Smooth muscle cell of the brain vasculature (primary cell): ENCODE measurements at regions not wholly inside any gene's neighbourhood (a gene's known extent, or its start where the extent isn't known, plus 50 kb on each side); places are given as distances from the start of the nearest gene placed in this dataset.

ENCODE experiments used
- DNase-seq: peaks from one replicate; pipeline ENCODE4 v3.0.0-alpha.2; 2012; ENCODE audit warnings: low read depth, low spot score

DNA sequence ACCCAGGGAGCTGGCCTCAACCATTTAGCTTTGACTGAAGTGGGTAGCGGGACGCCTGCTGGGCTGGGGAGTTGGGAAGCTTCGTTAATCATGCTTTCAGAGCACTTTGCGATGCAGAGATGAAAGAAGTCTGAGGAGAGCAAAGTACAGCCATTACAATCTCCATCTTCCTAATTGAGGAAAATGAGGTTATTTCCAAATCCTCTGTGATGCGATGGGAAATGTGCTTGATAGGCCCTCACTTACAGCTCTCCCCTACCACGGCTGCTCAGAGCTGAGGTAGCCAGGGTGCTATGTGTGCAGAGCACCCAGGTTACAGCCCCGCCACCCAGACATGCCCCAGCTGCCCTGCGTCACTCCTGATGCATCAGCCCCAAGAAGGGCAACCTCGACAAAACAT is 326.5 kb upstream of the KLHL29 start:
- no peak for DNase-seq

DNA sequence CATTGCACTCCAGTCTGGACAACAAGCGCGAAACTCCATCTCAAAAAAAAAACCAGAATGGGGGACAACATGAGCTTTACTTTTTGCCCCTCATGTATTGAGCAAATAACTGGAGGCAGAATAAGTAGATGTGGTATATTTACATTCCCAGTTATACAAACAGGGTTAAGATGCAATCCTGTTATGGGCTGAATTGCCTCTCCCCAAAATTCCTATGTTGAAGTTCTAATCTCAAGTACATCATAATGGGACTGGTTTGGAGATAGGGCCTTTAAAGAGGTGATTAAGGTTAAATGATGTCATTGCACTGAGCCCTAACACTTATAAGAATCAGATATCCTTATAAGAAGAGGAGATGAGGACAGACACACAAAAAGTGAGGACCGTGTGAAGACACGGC is 319.8 kb upstream of the KLHL29 start:
- DNase-seq = no peak

DNA sequence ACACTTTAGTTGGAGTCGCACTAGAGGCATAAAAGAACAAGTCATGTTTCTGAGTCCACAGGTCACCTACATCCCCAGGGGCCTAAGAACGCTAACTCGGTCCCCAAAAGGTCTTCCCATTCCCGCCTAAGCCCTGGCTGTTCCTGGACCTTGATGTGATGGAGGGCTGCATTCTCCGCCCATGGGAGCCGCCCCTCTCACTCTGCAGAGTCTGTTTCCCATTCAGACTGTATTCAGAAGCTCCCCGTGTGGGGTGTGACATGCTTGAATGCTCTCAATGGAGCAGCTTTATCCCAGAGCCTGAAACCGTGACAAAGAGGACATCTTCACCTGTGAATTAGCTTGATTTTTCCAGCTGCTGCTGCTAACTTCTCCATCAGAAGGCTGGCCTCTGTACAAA is 319.0 kb upstream of the KLHL29 start:
- DNase-seq = no peak

DNA sequence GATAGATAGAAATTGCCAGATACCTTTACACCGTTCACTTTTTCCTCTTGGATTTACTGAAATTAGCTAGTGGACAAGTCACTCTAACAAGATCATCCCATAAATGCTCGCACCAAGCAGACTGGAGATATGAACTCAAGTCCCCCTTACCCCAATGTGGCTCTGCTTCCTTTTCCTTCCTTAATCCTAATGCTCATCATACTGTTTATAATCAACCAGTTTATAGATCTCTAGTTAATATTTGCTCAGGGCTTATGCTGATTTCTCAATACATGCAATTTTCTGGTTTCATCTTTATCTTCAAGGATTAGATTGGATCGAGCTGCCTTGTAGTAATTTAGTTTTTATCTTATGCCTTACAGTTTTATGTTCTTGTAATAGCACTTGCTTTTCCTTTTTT is 318.3 kb upstream of the KLHL29 start:
- DNase-seq = no peak

DNA sequence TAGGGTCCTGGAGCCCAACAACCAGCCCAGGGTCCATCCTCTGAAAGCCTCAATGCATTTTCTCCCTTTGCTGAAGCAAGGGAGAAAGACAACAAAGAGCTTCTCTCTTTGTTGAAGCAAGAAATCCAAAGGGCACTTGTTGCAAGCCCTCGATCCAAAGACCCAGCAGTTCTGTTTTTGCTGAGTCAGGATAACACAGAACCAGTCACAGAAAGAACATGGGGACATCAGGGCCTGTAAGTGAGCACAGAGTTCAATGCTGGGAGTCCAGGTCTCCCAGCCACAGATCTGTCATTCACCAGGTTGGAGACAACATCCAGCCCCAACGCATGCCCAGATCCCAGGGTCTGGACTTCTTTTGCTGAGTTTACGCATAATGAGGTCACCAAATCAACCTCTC is 315.8 kb upstream of the KLHL29 start:
- DNase-seq = no peak

DNA sequence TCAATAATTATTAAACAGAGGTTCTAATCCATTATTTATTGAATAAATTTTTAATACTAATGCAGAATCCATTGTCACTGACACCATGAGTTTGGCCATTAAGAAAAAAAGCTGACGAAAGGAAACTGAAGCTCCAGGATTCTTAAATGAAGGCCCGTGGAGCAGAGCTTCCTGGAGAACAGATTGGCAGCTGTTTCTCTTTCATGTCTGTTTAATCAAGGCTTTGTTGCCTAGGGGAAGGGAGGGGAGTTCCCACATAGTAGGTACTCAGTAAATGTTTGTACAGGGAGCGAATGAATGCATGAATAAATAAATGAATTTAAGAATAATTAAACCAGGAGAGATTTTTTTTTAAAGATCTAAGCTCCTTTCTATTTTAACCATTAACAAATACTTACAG is 315.1 kb upstream of the KLHL29 start:
- DNase-seq = no peak

DNA sequence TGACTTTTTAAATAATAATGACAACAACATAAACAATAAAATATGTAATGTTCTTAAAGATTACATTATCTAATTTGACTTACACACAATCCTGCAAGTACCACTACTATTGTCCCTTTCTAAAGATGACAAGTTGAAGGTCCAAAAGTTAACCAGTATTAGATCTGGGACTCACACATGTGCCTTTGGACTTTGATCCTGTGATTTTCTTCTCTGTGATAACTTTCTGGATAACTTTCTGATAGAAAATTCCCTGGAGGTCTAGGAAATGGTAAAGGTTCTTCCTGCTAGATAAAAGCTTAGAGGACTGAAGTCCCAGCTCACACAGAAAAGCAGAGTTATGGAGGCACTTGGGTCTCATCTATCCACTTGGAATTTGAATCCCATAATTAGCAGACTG is 311.9 kb upstream of the KLHL29 start:
- DNase-seq = no peak

DNA sequence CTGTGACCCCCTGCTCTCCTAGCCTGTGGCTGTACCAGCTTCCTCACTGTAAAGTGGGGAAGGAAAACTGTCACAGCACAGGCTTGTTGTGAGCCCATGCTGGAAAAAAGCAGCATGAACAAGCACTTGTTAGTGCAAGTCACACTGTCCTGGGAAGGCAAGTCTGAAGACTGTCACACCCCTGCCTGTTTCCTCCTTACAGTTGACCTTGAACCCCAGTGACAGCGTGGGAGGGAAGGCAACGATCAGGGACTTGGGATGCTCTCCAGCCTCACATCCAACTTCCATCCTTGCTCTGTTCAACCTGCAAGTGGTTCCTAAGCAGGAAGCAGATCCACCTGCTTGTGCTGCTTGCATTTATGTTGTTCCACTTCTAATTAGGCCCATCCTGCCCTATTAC is 311.3 kb upstream of the KLHL29 start:
- no peak for DNase-seq

DNA sequence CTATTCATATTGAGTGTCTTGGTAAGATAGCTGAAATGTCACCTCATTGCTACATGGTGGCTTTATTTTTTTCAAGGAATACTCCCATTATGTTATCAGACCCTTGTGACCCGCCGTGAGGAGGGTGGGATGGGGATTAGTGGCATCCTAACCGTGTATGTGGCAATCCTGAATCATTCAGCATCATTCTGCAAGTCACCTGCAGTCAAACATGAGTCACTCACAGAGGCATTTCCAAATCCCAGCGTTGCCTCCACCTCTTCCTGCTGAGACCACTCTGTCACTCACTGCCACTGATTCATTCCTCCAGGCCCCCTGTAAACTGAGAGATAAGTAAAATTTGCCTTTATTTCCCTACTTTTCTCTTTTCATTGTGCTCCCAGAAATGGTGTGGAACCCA is 307.4 kb upstream of the KLHL29 start:
- DNase-seq = no peak

DNA sequence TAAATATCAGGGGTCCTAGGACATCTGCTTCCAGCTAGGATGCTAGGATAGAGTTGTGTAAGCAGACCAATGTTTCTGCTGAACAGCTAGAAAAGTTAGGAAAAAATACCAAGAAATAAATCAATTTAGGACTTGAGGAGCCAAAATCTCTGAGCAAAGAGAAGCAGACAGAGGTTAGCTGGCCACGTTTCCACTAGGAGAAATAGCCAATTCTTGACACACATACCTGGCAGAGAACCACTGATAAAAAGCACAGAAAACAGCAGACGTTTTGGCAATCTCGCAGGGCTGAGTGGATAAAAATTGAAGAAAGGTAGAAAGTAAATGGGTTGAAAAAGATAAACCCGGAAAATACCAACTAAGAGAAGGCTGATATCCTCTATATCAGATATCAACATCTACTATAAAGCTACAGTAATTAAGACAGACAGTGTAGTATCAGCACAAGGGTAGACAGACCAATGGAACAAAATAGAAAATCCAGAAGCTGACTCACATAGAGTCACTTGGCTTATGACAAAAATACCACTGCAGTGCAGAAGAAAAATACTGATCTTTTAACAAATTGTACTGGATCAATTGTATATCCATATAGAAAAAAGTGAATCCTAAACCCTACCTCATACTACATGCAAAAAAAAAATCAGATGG is 306.1 kb upstream of the KLHL29 start:
- DNase-seq = no peak

DNA sequence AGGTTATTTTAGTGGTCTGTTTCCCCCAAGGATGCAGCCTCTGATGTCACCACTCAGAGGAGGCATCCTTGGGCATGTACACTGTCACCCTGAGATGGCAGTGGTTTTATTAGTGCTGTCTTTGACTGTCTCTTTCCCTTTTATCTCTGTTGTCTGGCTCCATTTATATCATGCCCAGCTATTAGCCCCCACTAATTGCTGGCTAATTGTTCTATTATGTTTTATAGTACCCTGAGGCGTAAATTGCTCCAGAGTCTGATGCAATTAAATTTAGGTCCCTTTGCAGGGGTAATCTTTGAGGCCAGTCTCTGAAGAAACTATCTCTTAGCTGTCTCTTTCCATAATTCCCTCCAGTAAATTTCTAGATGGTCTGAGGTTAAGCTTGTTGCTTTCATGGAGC is 301.0 kb upstream of the KLHL29 start:
- DNase-seq = no peak

DNA sequence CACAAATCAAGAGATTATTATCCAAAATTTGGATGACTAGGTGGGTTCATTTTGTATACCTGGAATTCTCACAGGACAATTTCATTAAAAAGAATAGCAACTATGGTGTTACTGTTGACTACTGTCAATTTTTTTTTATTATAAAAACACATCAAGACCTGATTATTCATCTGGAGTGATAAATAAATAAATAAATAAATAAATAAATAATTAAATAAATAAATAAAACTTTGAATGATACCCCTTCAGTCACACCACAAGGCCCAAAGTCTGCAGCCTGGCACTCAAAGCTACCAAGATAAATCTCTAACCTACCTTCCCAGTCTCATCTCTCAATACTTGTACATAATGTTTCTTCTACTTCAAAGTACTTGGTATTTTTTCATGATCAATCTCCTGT is 294.0 kb upstream of the KLHL29 start:
- no peak for DNase-seq

DNA sequence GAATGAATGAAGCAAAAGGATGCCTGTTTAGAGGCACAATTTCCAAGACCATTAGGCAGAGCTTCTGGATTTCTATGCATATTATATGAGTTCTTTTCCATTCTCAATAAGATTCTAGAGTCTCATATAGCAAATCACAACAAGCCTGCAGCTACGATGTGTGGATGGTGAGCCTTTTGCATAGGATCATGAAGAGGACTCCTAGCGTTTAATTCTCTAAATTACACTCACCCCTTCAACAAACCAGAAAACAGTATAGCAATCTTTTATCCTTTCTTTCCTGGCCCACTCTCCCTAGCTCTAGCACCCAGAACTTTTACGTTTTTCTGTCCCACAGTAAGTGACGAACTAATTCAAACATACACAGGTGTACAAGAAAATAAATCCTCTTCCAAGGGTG is 293.1 kb upstream of the KLHL29 start:
- no peak for DNase-seq

DNA sequence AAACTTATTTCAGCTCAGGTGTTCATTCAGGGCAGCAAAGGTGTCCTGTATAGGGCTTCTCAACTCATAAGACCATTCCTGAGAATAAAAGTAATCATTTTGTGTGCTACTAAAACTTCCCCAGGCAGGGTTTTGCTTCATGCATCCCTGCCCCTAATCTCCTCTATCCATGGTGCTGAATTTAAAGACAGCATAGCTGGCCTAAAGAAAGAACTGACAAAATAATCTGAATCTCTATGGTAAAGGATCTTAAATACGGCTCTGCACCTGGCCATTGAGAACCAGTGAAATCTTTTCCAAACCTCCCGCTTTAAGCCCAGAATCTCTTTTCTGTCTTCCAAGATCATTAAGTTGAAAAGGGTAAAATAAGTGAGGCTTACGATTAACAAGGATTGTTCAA is 292.1 kb upstream of the KLHL29 start:
- no peak for DNase-seq

DNA sequence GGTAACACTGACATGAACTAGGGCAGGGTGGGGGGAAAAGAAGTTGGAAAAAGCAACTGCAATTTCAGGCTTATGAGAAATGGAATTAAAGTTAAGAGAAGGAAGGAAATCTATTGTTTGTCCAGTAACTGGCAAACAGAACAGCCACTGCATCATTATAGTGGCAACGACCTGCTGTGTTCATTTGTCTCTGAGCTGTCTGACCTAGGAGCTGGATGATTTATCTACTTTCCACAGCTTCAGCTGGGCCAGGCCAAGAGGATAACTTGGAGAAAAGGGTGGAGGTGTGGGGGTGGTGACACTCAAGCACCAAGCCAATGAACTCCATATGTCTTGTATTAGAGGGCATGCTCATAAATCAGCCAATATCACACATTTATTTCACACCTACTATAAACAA is 291.5 kb upstream of the KLHL29 start:
- DNase-seq = no peak

DNA sequence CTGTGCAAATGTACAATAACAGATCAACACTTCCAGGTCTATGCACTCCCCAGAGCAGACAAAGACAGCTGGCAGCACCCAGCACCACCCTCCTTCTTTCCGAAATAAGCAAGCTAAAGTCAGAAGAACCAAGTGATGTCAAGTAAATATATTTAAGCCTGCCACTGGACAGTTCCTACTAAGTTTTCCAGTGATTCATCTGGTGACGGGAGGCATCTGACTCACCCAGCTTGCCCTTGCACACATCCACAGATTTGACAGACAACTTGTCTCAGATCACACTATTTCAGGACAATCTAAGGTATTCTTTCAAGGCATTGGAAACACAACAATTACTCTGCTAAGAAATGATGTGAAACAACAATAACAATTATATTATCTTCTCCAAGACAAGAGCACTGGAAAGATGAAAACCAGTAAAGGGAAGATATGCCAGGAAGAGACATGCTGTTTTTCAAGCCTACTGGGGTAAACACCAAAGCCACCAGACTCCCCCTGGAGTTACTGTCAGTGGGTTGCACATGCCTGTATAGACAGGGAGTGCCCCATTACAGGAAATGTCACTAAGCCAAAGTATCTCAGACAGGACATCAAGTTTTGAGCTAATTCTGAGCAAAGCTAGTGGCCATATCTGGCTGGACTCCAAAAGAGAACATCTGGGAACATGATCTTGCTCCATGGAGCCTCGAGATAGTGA is 287.9 kb upstream of the KLHL29 start:
- no peak for DNase-seq

DNA sequence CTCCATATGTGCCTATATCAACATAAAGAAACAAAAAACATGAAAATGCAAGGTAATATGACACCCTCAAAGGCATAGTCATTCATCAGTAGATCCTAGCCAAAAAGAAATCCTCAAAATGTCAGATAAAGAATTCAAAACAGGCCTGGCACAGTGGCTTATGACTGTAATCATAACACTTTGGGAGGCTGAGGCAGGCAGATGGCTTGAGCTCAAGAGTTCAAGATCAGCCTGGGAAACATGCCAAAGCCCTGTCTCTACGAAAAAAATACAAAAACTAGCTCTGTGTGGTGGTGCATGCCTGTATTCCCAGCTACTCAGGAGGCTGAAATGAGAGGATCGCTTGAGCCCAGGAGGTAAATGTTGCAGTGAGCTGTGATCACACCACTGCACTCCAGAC is 284.6 kb upstream of the KLHL29 start:
- DNase-seq = no peak

DNA sequence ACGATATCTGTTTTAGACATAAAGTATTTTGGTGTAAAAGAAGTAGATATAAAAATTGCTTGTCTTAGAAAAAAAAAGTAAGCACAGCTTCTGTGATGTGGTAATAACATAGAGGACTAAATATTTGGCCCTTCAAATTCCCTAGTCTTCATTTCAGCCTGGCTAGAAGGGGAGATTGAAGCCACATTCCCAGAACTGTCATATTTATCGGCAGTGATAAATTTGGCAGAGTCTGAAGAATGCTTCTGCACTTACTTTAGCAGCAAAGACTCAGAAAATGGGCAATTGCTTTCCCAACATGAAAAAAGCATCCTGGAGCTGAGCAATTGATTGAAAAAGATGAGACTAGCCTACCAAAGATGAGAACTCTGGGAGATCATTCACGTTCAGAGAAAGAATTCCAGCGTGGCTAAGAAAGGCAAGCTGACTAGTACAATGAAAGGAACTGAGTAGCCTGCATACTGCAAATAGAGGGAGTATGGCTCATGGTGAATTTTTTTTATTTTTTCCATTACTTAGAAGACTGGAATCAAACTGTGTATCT is 278.7 kb upstream of the KLHL29 start:
- DNase-seq = no peak

DNA sequence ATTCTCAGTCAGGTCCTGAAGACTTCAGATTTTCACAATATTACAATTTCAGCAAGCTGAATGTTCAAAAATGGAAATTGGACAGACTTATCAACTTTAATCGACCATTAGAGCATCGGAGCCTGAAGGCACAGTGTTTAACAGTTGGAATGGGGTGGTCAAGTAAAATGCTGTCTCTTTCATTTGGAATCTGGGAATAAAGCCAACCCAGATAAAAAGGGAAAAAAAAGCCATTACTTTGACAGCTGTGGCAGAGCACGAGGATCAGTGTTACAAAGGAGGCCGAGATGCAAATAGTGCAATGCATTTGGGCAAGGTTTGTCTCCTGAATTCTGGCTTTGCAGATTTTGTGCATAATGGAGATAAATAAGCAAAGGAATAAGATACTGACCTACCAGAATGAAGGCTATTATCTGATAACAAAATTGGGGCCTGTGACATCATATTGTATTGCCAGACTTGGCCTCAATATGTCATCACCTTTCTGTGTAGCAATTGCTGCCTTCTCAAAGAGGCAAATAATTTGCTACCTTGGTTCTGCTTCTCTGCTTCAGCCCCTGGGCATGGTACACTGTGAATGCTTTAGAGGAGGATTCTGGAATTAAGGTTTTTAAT is 277.5 kb upstream of the KLHL29 start:
- no peak for DNase-seq

DNA sequence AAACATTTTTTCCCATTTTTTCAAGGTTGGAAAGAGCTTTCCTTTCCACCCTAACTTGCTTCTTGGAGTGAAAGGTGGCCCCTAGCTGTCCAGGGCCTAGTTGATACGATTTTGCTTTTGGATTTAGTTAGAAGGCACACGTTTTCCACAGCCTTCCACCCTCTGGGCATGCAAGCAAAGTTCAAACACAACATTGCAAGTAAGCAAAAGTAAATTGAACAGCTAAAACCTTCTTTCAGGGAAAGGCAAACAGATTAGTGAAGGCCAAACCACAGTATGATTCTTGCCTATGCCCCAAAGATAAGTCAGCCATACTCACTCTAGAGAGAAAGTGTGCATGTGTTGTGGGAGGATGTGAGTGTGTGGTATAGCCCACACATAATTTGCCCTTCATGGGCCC is 273.7 kb upstream of the KLHL29 start:
- no peak for DNase-seq

DNA sequence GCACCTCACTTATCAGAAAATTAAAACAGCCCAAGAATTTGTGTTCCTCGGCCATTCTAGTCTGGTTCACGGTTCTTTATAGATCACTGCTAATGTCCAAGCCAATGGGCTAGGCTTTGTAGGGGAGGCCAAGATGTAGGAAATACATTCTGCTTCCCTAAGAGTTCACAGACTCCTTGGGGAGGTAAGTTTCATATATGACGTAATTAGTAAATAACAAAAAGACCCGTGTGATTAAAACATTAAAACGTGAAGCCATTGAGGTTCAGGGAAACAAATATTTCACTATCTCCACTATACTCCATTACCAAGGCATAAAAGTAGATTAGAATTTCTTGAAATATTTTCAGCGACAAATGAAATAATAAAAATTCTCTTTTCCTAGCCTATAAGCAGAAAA is 272.5 kb upstream of the KLHL29 start:
- no peak for DNase-seq

DNA sequence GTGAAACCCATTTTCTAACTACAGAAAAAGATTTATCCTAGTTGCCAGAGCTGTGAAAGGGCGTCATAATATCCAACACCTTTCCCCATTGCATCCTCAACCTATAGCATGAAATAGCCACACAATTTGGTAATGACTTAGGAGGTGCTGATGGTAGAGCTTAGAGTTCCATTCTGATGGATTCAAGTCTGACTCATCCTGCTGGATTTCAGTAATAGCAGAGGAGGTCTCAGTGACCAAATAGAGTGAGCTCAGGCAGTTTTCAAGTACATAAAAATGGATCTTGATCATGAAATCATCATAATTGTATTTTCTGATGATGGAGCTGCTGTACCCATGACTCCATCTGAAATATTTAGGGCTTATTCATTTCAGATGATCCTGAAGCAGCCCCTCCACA is 270.7 kb upstream of the KLHL29 start:
- no peak for DNase-seq

DNA sequence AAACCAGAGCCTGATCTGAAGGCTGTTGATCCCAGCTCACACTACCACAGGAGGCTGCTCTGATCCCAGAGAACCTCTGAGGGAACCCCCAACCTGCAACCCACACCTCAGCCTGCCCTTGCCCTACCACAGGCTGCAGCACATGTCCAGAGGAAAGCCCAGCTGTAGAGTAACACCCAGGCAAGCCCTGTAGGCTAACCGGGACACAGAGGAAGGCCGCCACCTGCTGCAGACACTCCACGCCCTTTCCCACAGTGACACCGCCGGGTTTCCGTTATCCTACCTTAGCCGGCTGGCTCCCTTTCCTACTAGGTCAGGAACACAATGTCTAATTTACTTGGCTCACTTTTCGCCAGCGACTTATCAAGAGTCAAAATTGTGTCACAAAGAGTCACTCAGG is 266.7 kb upstream of the KLHL29 start:
- no peak for DNase-seq
